BJ (cell line): ENCODE measurements at regions not wholly inside any gene's neighbourhood (a gene's known extent, or its start where the extent isn't known, plus 50 kb on each side); places are given as distances from the start of the nearest gene placed in this dataset.
"Not testable (repeated sequence)": the region's sequence is repeated elsewhere in the genome, so short reads cannot be mapped to it uniquely, and the experiment has no call there.

Experiments
- CTCF ChIA-PET: fragments of 350-600 bp; formaldehyde crosslinking; extraction: SDS; loops from one replicate; lab custom pipeline; 2021; ENCODE audit warnings: antibody characterized with exemption, inconsistent platforms; lab: Yijun Ruan, JAX
- POLR2A ChIA-PET: fragments of 300-600 bp; sonication (Branson Sonifier 250); formaldehyde crosslinking; extraction: SDS; loops from one replicate; lab custom pipeline; 2021; ENCODE audit warnings: antibody characterized with exemption; lab: Charles Lee
- DNase-seq: peaks from one replicate; pipeline ENCODE4 v3.0.0-alpha.2; 2011; ENCODE audit warnings: low read depth
- H3K27me3 ChIP-seq: 2 replicates; pipeline ENCODE4 v1.6.0; 2011; ENCODE audit warnings: low read length; ENCODE audit not compliant: control insufficient read depth, insufficient read depth
- H3K36me3 ChIP-seq: 2 replicates; pipeline ENCODE4 v1.5.1; 2011; ENCODE audit warnings: low read length; ENCODE audit not compliant: control insufficient read depth, insufficient read depth
- H3K4me3 ChIP-seq: 2 replicates; pipeline ENCODE4 v1.5.1; 2011; ENCODE audit warnings: low read depth, mild to moderate bottlenecking, control low read depth, low read length
- CTCF ChIP-seq: IDR thresholded peaks from 2 replicates; pipeline ENCODE4 v1.5.1; 2011; ENCODE audit warnings: low read depth, mild to moderate bottlenecking, control low read depth, inconsistent platforms, low read length, moderate library complexity; ENCODE audit not compliant: insufficient read depth

- no peak for TF ChIP-seq CTCF
- ChIA-PET POLR2A (no interaction called here), CTCF (no interaction called here)
- Histone ChIP-seq H3K4me3 (no peak overlapping the region), H3K27me3 (no peaks in the 10 kb centered on the region), H3K36me3 (no peaks in the 10 kb centered on the region)
- no peak for DNase-seq
These were observed 322.1 kb upstream of the TMPRSS15 start for GRCh38 chr21:18725653-18726052.

GRCh38 chr21:18741954-18742353, 338.4 kb upstream of the TMPRSS15 start:
- DNase-seq, result no peak
- Histone ChIP-seq H3K36me3 (no peaks in the 10 kb centered on the region), H3K4me3 (no peak overlapping the region), H3K27me3 (no peaks in the 10 kb centered on the region)
- ChIA-PET CTCF (no interaction called here), POLR2A (no interaction called here)
- TF ChIP-seq CTCF, result no peak

GRCh38 chr21:18743531-18743930, 339.9 kb upstream of the TMPRSS15 start:
- no peak for DNase-seq
- Histone ChIP-seq H3K4me3 (no peak overlapping the region), H3K27me3 (no peaks in the 10 kb centered on the region), H3K36me3 (no peaks in the 10 kb centered on the region)
- ChIA-PET POLR2A (no interaction called here), CTCF (no interaction called here)
- TF ChIP-seq CTCF, result no peak

GRCh38 chr21:18744840-18745239, 341.3 kb upstream of the TMPRSS15 start:
- ChIA-PET CTCF (no interaction called here), POLR2A (no interaction called here)
- Histone ChIP-seq H3K36me3 (no peaks in the 10 kb centered on the region), H3K4me3 (no peak overlapping the region), H3K27me3 (no peaks in the 10 kb centered on the region)
- no peak for DNase-seq
- no peak for TF ChIP-seq CTCF

GRCh38 chr21:18752894-18753293, 349.3 kb upstream of the TMPRSS15 start:
- DNase-seq, POLR2A ChIA-PET, CTCF ChIA-PET, H3K4me3 ChIP-seq, H3K36me3 ChIP-seq, H3K27me3 ChIP-seq: not testable (repeated sequence)

GRCh38 chr21:18756272-18756671, 352.7 kb upstream of the TMPRSS15 start:
- POLR2A ChIA-PET, H3K36me3 ChIP-seq, CTCF ChIA-PET, H3K27me3 ChIP-seq, H3K4me3 ChIP-seq, DNase-seq: not testable (repeated sequence)
